ENCODE measurements at regions not wholly inside any gene's neighbourhood (a gene's known extent, or its start where the extent isn't known, plus 50 kb on each side); places are given as distances from the start of the nearest gene placed in this dataset.
A peak's percentile ranks its signal among the peaks of the same experiment; 100 is the strongest.

DNA sequence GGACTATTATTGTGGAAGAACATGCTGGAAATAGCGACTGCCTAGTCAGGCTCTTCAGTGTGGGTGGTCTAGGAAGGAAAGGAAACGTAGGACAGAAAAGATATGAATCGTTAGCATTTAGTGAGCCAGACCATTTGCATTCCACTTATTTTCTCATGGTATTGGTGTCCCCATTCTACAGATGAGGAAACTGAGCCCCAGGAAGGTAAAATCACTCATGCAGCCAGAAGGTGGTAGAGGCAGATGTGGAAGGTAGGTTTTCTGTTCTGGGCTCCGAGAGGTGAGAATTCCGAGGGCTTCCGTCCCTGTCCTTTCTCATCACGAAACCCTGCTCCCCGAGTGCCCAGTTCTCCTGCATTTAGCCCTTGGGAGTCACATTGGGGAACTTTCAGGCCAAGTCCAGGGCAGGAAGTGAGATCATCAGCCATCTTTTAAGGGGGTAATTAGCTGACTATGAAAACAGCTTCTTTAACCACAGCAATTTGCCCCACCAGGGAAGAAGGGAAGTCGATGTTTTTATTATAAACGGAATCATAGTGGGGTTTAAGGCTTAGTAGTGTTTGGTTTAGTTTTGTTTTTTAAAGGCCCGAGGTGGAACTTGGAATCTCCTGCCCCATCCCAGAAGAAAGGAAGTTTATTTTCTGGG lies 110.7 kb upstream of the IRX3 start:
- no peak for TF ChIP-seq POLR2A (IDR thresholded peaks at IDR 0.05)
- TF ChIP-seq, protein P1, sequence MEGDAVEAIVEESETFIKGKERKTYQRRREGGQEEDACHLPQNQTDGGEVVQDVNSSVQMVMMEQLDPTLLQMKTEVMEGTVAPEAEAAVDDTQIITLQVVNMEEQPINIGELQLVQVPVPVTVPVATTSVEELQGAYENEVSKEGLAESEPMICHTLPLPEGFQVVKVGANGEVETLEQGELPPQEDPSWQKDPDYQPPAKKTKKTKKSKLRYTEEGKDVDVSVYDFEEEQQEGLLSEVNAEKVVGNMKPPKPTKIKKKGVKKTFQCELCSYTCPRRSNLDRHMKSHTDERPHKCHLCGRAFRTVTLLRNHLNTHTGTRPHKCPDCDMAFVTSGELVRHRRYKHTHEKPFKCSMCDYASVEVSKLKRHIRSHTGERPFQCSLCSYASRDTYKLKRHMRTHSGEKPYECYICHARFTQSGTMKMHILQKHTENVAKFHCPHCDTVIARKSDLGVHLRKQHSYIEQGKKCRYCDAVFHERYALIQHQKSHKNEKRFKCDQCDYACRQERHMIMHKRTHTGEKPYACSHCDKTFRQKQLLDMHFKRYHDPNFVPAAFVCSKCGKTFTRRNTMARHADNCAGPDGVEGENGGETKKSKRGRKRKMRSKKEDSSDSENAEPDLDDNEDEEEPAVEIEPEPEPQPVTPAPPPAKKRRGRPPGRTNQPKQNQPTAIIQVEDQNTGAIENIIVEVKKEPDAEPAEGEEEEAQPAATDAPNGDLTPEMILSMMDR (IDR thresholded peaks at IDR 0.05), result no peak
- no peak for TF ChIP-seq POLR2AphosphoS5 (IDR thresholded peaks at IDR 0.05)
- TF ChIP-seq EP300 (IDR thresholded peaks at IDR 0.05), result no peak
- Histone ChIP-seq H3K36me3 (no peaks in the 10 kb centered on the region), H3K27me3 (no peaks in the 10 kb centered on the region), H3K9me3 (no peaks in the 10 kb centered on the region), H3K4me1 (no peaks in the 10 kb centered on the region), H3K27ac (no peak overlapping the region), H3K4me3 (no peak overlapping the region)
- 84% methylated on average over 11 of the region's 11 CpGs for whole genome bisulfite sequencing
- no peak for DNase-seq (ENCODE audit: low spot score in 2 of 2)

DNA sequence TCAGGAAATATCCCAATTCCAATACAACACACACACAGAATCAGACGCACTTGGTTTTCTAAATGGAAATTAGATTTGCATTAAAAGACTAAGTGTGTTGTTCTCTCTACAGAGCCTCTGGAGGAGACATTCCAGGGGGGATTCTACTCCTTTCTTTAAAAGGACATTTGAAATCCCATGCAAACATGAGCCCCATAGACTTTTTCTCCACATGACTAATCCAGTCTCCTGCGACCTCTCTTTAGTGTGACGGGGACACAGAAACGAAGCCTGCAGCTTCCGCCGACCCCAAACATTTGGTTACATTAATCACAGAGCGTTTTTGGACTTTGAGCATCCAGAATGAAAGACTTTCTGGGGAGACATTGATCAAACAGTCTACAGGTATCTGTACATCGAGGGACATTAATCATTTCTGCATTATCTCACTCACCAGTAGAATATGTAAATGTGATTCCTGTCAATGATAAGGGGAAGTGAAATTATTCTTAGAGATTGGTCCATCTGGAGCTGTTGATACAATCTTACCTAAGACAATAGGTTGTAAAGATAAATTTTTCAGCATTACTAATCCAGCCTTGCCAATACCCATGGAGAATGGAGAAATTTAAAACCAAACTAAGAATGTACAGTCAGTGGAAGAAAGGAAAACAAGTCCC lies 103.4 kb upstream of the IRX3 start:
- H3K27ac ChIP-seq, result no peak overlapping the region
- no peaks in the 10 kb centered on the region for H3K27me3 ChIP-seq
- peak in 1 of 2 donors; percentile 23 for DNase-seq (ENCODE audit: low spot score in 2 of 2)
- H3K4me1 ChIP-seq, result no peaks in the 10 kb centered on the region
- no peaks in the 10 kb centered on the region for H3K36me3 ChIP-seq
- 83% methylated on average over 8 of the region's 8 CpGs for WGBS
- TF ChIP-seq POLR2AphosphoS5 (IDR thresholded peaks at IDR 0.05) (no peak), POLR2A (IDR thresholded peaks at IDR 0.05) (no peak), EP300 (IDR thresholded peaks at IDR 0.05) (no peak)
- TF ChIP-seq, protein P1 (IDR thresholded peaks at IDR 0.05), result no peak
- H3K4me3 ChIP-seq, result no peak overlapping the region
- no peaks in the 10 kb centered on the region for H3K9me3 ChIP-seq

DNA sequence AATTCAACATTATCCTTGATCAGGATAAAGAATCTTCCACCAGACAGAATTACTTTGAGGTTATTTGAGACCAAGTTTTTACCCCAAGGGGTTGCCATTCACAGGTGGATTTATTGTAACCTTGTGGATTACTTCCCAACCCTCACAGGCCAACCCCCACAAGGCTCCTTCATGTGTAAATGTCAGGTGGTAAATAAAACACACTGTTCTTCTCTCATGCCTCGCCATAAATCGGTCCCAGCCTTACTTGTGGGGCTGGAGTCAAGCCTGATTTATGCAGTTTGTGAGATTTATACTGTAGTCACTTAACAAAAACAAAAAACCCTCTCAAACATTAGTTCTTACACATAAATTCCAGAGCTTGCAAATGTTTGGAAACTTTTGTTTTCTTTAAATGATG lies 98.6 kb upstream of the IRX3 start:
- H3K36me3 ChIP-seq, result no peaks in the 10 kb centered on the region
- WGBS, result 52% methylated on average over 2 of the region's 2 CpGs
- H3K27me3 ChIP-seq, result no peaks in the 10 kb centered on the region
- TF ChIP-seq, protein P1 (IDR thresholded peaks at IDR 0.05), result no peak
- TF ChIP-seq POLR2AphosphoS5 (IDR thresholded peaks at IDR 0.05), result no peak
- TF ChIP-seq POLR2A (IDR thresholded peaks at IDR 0.05), result no peak
- TF ChIP-seq EP300 (IDR thresholded peaks at IDR 0.05), result no peak
- no peak overlapping the region for H3K27ac ChIP-seq
- no peak for DNase-seq (ENCODE audit: low spot score in 2 of 2)
- no peaks in the 10 kb centered on the region for H3K4me1 ChIP-seq
- no peak overlapping the region for H3K4me3 ChIP-seq
- no peaks in the 10 kb centered on the region for H3K9me3 ChIP-seq

DNA sequence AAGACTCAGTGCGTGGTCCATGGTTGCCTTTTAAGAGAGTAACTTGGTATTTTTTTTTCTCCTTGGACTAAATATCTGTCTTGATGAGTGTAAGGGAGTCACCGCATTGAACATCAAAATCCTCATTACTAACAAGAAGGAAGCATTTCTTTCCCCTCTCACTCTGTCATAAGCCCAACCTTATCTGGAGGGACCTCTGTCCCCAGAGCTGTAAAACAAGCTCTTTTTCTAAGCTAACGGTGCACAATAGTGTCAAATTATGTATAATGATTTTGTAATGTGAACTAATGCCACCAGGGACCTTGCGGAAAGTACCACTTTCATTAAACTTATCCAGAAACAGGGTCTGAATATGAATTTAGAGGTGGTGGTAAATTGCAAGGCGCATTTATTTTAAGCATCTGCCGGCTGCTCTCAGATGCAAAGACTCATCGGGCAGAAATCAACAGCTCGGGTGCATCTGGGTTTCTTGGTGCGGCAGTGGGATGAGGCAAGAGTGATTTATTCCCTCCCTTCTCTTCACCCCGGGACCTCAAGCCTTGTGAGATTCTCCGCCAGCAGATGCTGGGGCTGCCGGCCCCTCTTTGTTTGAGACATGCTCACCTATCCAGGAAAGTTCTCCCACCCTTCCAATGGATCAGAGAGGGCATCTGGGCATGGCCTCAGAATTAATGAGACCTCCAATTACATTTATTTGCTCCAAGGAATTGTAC lies 95.2 kb upstream of the IRX3 start:
- TF ChIP-seq EP300 (IDR thresholded peaks at IDR 0.05) (no peak), POLR2AphosphoS5 (IDR thresholded peaks at IDR 0.05) (no peak), POLR2A (IDR thresholded peaks at IDR 0.05) (no peak)
- TF ChIP-seq, protein P1 (IDR thresholded peaks at IDR 0.05), result no peak
- H3K36me3 ChIP-seq, result no peaks in the 10 kb centered on the region
- H3K4me1 ChIP-seq, result no peaks in the 10 kb centered on the region
- no peak overlapping the region for H3K4me3 ChIP-seq
- no peaks in the 10 kb centered on the region for H3K27me3 ChIP-seq
- 86% methylated on average over 12 of the region's 12 CpGs for WGBS
- no peak overlapping the region for H3K27ac ChIP-seq
- DNase-seq (ENCODE audit: low spot score in 2 of 2), result peak in 1 of 2 donors; percentile 60
- no peaks in the 10 kb centered on the region for H3K9me3 ChIP-seq

GRCh38 chr16:54375071-54375470 lies 88.5 kb upstream of the IRX3 start:
- DNase-seq (ENCODE audit: low spot score in 2 of 2), result peak in 1 of 2 donors; percentile 26
- Histone ChIP-seq H3K36me3 (no peaks in the 10 kb centered on the region), H3K27me3 (no peaks in the 10 kb centered on the region), H3K4me3 (no peak overlapping the region), H3K27ac (no peak overlapping the region), H3K9me3 (no peaks in the 10 kb centered on the region), H3K4me1 (no peaks in the 10 kb centered on the region)
- WGBS, result 84% methylated on average over 8 of the region's 8 CpGs
- TF ChIP-seq EP300 (IDR thresholded peaks at IDR 0.05) (no peak), POLR2AphosphoS5 (IDR thresholded peaks at IDR 0.05) (no peak), POLR2A (IDR thresholded peaks at IDR 0.05) (no peak)
- TF ChIP-seq, protein P1 (IDR thresholded peaks at IDR 0.05), result no peak

Data from suprapubic skin (tissue), 4 donors.